Amygdala (tissue), 56 donors: ENCODE measurements at regions not wholly inside any gene's neighbourhood (a gene's known extent, or its start where the extent isn't known, plus 50 kb on each side); places are given as distances from the start of the nearest gene placed in this dataset.
A peak's percentile ranks its signal among the peaks of the same experiment; 100 is the strongest.
"Not testable (repeated sequence)": the region's sequence is repeated elsewhere in the genome, so short reads cannot be mapped to it uniquely, and the experiment has no call there.

ENCODE experiments used
- DNase-seq, 56 donors: peaks; one replicate each; lab custom pipeline; 2025; lab: John Stamatoyannopoulos, UW

DNA sequence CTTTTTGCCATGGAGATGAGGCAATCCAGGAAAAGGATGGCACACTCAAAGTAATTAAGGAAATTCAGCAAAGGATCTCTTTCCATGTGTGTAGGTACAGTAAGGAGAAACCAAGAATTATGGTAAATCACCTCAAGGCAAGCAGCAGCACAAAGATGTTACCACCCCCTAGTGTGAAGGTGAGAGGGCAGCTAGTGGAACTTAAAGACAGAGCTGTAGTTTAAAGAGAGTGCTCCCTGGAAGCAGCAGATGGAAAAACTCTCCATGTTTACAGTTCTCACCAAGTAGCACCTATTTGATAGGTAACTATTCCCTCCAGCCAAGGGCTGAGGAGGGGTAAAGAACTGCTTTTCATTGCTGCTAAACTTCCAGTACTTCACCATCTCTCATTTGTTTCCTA, 860.4 kb upstream of the CRIM1 start:
- no peak for DNase-seq

DNA sequence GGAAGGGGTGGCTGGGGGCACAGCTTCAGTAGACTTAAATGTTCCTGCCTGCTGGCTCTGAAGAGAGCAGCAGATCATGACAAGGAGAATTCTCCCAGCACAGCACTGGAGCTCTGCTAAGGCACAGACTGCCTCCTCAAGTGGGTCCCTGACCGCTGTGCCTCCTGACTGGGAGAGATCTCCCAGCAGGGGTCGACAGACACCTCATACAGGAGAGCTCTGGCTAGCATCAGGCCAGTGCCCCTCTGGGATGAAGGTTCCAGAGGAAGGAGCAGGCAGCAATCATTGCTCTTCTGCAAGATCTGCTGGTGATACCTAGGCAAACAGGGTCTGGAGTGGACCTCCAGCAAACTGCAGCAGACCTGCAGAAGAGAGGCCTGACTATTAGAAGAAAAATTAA, 877.5 kb upstream of the CRIM1 start:
- not testable (repeated sequence) for DNase-seq

DNA sequence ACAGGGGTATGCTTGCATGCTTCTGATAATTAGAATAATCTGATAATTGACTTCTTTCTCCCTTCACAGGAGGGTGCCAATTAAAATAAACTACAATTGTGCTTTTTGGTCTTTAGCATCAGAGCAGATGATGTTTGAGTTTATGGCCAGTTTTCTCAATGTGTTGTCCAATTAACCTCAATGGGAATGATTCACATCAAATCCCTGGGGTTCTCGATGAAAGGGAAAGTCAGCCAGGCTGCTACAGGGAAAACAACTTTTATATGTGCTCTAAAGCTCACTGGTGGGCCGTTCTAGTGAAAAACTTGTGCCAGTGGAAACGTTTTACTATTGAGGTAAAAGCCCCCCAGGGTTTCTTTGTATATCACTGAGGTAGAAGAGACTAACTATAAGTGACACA, 887.3 kb upstream of the CRIM1 start:
- no peak for DNase-seq

DNA sequence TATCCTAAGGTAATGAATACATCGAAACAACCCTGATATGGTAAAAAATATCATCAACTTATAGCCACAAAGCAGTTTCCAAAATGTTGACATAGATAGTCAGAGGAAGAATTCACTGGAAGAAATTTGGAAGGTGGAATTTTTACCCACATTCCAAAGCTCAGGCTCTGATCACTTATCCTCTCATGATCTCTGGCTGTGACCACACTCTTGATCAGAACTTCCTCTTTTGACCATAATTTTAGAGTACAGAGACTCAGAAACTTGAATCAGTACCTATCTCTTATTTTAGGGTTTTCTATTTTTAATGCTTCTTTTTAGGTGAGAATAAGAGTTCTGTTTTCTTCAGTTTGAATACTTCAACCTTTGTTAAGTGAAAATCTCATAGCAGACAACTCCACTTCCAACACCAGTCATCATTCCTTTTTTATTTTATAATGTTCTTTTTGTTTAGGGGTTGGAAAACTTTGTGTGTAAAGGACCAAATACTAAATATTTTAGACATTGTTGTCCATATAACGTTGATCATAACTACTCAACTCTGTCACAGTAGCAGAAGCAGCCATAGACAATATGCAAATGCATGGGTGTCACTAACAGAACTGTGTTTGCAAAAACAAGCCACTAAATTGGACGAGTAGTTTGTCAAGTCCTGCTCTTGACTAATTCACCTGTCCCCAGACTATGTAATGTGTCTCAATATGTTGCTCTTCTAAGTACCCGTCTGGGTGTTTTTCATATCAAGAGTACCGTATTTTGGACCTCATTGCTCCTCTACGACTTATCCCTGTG, 891.6 kb upstream of the CRIM1 start:
- no peak for DNase-seq

DNA sequence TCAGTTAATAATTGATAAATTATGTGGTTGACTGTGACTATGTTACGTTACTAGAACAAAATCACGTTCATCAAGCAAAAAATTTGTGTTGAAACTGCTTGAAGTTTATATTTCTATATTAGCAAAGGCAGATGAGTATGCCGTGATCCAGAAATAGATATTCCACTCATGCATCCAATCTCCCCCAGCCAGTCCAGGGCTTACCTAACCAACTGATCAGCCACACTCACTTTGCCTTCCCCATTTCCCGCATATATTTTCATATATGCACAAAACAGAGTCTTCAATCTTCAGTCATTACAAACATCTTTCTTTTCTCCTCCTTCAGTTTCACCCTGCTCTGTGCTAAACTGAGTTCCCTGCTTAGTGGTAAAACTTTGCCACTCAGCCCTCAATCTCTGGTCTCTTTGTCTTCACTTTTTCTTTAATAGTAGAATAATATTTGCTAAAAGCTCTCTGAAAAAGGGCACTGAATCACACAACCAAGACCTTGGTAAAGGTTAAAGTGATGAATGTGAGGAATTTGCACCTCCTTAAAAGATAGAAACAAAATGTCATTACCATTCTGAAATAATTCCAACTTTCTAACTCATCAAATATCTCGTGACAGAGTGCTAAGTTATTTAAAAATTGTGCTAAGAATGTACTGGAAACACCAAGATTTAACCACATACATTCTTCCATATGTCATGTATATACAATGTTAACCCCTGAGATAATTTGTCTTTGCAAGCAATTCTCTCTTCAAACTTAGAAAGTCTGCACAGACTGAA, 893.2 kb upstream of the CRIM1 start:
- DNase-seq, result no peak

DNA sequence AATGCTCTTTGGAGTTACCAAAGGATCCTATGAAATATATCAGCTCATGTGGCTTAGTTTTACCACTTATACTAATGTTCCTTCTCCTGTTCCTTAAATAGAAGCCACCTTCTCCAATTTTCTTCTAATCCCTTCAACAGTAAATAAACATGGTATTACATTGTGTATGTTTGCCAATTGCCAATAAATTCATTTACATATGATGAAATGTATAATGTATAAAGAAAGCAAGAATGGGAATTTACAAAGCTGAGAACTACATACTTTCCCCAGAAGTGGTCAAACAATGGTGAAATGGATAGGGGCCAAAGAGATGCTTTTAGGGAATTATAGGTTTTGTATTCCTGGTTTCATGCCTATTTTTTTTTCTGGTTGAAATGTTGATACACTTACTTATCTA, 894.2 kb upstream of the CRIM1 start:
- no peak for DNase-seq

DNA sequence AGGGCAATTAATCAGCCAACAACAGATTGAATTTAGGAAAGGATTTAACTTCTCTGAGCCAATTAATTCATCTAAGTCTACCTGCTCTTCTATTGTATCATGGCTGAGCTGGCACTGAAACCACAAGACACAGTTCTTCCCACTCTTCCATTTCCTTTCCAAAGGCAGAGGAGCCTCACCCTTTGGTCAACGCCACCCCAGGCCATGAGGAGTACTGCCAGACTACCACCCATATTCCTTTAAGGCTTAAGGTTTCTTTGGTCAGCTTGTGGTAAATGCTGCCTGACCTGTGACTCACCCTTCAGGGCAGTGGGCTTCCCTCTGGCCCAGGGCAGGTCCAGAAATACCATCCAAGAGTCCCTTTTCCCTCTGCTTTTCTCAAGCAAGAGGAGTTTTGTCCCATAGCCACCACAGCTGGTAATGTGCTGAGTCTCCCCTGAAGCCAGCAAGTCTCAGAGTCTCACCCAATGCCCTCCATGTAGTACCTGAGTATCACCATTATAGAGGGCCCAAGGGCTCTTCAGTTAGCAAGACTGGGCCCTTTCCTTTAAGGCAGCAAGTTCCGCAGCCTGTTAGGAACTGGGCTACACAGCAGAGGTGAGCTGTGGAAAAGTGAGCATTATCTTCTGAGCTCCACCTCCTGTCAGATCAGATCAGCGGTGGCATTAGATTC, 900.5 kb upstream of the CRIM1 start:
- no peak for DNase-seq

DNA sequence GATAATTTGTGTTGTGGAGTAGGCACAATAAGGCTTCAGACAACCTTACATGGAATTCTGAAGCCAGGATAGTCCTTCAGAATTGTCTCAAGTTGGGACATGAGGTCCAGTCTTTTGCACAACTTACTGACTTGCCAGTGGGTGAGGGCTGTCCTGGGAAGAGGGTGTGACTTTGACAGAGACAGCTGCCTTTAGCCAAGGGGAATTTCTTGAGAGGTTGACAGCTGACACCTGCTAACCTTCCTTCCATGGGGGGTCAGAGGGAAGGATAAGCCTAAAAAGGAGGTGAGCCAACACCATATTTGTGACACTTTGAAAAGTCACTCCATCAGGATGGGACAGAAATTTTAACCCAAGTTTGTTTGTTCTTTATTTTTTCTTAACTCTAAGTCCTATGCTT, 907.8 kb upstream of the CRIM1 start:
- no peak for DNase-seq

DNA sequence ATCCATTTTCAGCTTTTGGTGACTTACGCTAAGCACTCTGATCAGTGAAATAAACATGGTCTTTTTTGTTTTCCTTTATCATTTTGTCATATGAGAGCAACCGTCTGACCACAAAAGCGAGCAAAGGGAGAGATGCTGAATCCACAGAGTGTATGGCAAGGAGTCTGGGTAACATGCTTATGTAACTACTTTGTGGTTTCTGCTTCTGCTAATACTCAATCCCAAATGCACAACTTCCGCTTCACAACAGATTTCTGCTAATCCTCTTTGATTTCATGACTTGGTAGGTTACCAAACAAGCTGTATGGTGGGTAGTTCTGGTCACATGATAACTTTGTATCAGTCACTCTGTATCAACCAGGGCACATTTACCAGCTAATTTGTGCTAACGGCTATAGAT, 908.4 kb upstream of the CRIM1 start:
- no peak for DNase-seq

DNA sequence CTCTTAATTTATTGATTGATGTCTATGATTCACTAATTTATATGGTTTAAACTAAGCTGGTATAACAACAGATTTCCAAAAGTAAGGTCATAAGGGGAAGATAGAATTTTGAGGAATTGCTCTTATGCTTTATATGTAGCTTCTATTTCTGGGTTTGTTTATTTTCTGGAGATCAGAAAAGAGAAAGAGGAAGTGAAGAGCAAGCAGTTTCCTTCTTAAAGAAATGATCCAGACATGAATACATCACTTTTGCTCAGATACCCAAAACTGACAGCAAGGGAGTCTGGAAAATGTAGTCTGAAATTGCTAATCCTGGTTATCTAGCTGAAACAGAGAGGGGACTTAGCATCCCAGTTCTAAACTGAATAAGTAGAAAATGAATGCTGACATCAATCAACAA, 912.5 kb upstream of the CRIM1 start:
- no peak for DNase-seq

DNA sequence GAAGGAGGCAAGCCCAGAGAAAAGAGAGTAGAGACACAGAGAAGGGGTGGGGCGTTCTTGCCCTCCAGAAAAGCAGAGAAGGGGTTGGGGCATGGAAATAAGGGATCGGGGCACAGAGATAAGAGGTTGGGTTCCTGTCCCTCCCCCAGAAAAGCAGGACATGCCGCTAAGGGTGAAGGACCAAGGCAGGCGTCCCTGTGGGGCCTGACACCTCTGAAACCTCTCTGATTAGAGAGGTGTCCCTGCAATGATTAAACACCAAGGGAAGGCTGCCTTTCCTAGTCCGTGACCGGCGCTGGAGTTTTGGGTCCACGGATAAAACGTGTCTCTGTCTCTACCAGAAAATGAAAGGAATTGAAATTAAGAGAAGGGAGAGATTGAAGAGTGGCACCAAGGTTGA, 914.0 kb upstream of the CRIM1 start:
- not testable (repeated sequence) for DNase-seq

DNA sequence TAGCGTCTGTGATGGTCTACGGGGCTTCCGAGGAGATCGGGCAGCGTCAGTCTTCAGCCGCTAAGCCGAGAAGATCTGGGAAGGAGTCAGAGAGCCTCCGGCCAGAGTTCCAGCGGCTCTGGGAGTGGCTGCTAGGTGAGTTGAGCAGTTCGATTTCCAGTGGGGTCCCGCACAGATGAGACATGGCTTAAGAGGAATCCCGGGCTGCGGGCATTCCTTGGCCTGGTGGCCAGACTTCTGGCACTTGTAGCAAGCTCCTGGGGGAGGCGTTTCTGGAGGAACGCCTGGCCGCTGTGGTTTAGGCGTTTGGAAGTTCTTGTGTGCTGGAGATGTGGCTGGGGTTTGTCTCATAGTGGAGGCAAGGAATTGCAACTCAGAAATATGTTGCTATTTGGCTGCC, 915.3 kb upstream of the CRIM1 start:
- not testable (repeated sequence) for DNase-seq

DNA sequence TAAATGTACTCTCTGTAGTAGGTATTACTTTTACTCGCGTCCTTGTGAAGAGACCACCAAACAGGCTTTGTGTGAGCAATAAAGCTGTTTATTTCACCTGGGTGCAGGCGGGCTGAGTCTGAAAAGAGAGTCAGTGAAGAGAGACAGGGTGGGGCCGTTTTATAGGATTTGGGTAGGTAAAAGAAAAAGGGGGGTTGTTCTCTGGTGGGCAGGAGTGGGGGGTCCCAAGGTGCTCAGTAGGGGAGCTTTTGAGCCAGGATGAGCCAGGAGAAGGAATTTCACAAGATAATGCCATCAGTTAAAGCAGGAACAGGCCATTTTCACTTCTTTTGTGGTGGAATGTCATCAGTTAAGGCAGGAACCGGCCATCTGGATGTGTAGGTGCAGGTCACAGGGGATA, 918.7 kb upstream of the CRIM1 start:
- DNase-seq, result not testable (repeated sequence)

DNA sequence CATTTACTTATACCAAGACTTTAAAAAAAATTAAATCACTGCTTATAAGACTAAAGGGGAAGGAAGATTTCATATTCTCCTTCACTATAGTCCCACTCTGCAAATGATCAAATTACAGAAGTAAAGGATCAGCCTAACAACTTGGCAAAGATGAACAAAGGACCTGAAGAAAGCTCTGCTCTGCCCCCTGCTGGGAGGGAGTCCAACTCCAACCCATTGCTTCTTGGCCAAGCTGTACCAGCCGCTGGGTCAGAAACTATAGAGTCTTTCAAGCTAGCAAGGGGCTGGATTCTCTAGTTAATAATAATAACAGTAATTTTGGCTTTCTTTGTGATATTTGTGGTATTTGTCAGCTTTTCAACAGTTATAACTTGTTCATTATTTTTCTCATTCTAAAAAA, 927.0 kb upstream of the CRIM1 start:
- DNase-seq, result peak in 28 of 56 donors; percentile 0 to 64 (median 15)

DNA sequence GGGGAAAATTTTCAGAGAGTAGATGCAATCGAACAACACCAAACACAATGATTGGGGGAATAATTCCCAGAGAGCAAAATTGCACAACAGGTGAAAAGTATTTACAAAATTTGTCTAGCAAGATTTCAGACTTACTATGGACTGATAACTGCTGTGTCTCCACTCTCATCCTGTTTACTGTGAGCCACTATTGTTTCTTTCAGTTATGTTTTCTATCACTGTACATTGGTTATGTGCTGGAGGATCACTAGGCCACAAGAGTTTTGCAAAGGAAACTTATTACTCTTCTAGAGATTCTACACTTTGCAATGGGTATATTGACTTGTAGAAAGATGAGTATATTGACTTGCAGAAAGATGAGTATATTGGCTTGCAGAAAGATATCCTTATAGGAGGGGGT, 934.1 kb upstream of the CRIM1 start:
- DNase-seq, result no peak

DNA sequence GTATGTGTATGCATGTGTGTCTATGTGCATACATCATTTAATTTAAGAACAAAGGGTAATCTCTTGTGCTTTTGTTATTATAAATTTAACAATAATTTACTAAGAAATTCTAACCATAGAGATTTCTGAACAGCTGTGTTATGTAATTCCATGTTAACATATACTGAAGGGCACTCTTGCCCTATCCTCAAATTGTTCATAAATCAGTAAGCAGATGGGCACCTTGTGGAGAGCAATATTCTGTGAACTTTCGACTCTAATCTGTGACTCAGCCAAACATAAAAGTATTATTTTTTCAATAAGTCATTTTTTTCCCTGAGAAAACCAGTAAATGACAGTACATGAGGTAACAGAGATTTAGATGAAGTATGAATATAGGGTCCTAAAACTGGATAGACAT, 938.3 kb upstream of the CRIM1 start:
- no peak for DNase-seq

DNA sequence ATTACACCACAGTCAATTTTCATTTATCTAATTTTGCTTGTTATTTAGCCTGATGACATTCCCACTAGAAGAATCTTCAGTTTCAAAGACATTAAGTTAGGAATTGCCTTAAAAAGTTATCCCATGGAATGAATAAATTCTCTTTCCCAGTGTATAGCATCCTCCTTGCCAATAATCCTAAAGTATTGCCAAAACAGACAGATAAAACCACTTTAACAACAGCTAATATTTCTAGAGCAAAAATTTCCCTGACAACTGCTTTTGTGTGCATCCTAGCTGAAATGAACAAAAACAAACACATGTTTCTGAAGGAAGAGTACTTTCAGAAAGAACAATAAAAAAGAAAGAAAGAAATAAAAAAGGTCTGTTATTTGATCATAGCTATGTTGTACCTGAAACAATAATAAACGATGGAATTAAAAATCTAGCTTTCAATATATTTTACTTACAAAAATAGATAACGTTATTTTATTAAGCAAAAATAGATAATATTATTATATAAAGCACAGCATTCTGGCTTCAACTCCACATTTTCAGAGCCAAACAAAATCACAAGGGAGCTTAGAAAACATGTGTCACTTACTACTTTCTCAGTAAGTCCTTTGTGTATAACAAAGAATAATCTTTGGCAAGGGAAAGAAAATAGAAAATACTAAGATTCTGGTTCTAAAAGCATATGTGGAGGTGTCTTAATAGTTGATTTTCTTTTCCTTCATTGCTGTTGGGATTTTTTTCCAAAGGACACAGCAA, 939.0 kb upstream of the CRIM1 start:
- no peak for DNase-seq

DNA sequence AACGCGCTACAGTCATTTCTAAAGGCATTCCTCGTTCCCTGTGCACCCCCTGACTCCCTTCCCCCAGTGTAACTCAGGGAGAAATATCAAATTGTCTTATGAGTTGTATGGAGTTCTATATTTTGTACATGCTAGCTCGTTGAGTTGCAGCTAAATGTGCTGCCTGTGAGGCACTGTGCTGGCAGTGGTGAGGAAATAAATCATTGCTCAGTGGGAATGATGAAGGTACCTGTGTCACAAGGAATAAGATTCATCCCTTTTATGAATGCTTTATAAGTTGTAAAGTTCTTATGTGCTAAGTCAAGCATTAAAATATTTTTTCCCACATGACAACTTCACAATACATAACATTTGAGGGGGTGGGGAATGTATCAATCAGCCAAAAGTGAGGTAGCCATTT, 939.6 kb upstream of the CRIM1 start:
- no peak for DNase-seq

DNA sequence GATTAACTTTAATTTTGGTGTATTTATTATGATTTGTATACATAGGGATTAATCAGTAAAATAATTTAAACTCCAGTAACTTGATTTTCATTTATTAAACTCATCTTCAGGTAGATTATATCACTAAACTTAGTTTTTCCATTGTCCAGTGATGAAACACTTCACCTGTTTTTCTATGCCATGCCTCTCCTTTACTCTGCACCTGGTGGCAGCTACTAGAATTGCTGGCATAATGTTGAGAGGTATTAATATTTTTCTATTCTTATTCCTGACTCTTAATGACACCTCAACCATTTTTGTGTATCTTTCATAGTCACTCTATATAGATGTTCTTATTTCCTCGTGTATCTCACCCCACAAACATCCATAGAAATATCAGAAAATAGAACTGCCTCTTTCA, 940.3 kb upstream of the CRIM1 start:
- no peak for DNase-seq

DNA sequence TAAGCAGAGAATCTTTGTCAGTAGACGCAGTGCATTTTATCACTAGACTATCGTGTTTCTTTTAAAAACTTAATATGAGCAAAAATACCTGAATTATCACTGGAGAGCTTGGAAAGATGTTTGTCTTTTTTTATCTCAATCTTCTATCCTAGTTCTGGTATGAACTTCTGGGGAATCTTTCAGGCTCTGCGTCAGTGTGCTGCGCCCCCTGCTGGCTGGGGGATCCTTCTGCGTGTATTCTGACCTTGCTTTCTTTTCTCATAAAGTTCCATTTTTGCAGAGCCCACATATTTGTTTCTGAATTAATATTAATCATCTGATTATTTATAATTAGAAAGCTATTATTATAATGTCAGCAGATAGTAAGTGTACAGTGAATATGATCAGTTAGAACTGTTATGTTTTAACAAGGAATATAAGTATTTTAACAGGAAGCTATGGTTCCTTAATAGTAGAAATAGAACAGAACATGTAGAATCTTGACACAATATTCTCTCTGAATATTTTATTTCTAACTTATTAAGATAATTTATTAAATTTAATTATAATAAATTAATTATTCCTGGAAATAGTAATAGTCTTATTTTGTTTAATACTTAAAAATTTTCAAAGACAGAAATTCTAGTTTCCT, 945.0 kb upstream of the CRIM1 start:
- peak in 38 of 56 donors; percentile 2 to 78 (median 29) for DNase-seq
